HepG2 (cell line): ENCODE measurements at regions not wholly inside any gene's neighbourhood (a gene's known extent, or its start where the extent isn't known, plus 50 kb on each side); places are given as distances from the start of the nearest gene placed in this dataset.

Source experiments
- ATAC-seq: fragments of 200-7000 bp; cut with Tn5 transposase; 3 replicates; pipeline ENCODE4 v1.9.1; 2020; ENCODE audit warnings: mild to moderate bottlenecking, moderate library complexity
- BruUV-seq: library from RNA; stranded (reverse); fragments of 400-500 nt; replicated peaks from 2 replicates; lab custom pipeline; 2021; lab: Mats Ljungman, UMichigan
- CTCF ChIA-PET: fragments of 300-600 bp; formaldehyde crosslinking; extraction: SDS; loops from one replicate; lab custom pipeline; 2021; ENCODE audit warnings: low total read pairs, inconsistent platforms, low intra/inter-chr PET ratio; lab: Yijun Ruan, JAX
- POLR2A ChIA-PET: fragments of 350-600 bp; sonication (Branson Sonifier 250); formaldehyde crosslinking; loops from one replicate; lab custom pipeline; 2020; ENCODE audit warnings: antibody characterized with exemption, inconsistent platforms; lab: Yijun Ruan, JAX
- DNase-seq: peaks from one replicate; pipeline ENCODE4 v3.0.0-alpha.2; 2015; ENCODE audit warnings: low spot score
- FAIRE-seq: peaks from 3 replicates; lab custom pipeline; 2011; peaks lifted over from hg19 to GRCh38; lab: Jason Lieb, UNC
- H2AFZ ChIP-seq: one replicate; pipeline ENCODE4 v1.6.1; 2011; ENCODE audit warnings: low read length, inconsistent platforms
- H3K27ac ChIP-seq: fragments of 300-600 bp; 3 replicates; pipeline ENCODE4 v1.8.0; 2011; ENCODE audit warnings: mixed run types, mild to moderate bottlenecking, mixed read lengths, low read length, inconsistent platforms; ENCODE audit not compliant: insufficient read depth; ENCODE audit errors: extremely low read length
- H3K27me3 ChIP-seq, 2 experiments: fragments of 200-600 bp in 1 of 2; 2 replicates in 1 of 2; 3 replicates in 1 of 2; pipeline versions ENCODE4 v1.6.0 to v1.8.0; 2011; ENCODE audit warnings: low read length in 2 of 2, mild to moderate bottlenecking in 2 of 2, moderate library complexity in 2 of 2, inconsistent platforms in 1 of 2; ENCODE audit not compliant: insufficient read depth in 2 of 2, control insufficient read depth in 1 of 2
- H3K36me3 ChIP-seq, 2 experiments: fragments of 200-600 bp in 1 of 2; replicated peaks in 1 of 2; 2 replicates in 1 of 2; 3 replicates in 1 of 2; pipeline versions ENCODE4 v1.5.1 to v1.8.0; 2011; ENCODE audit warnings: low read length in 2 of 2, inconsistent platforms in 1 of 2; ENCODE audit not compliant: insufficient read depth in 2 of 2, control insufficient read depth in 1 of 2
- H3K4me1 ChIP-seq: 2 replicates; pipeline ENCODE4 v1.5.1; 2012; ENCODE audit warnings: low read length, inconsistent platforms; ENCODE audit not compliant: insufficient read depth
- H3K4me2 ChIP-seq: 2 replicates; pipeline ENCODE4 v1.6.0; 2011; ENCODE audit warnings: low read depth, low read length, inconsistent platforms
- H3K4me3 ChIP-seq, 3 experiments: fragments of 200-600 bp in 1 of 3; sonication (generic), shearing (Covaris generic) in 1 of 3; replicated peaks in 1 of 3; 2 replicates each; pipeline ENCODE4 v1.5.1; 2011 to 2016; ENCODE audit warnings: low read length in 3 of 3, inconsistent platforms in 2 of 3, low read depth in 2 of 3, mild to moderate bottlenecking in 2 of 3, control low read depth in 1 of 3, mixed read lengths in 1 of 3; ENCODE audit not compliant: insufficient read depth in 1 of 3
- H3K79me2 ChIP-seq: one replicate; pipeline ENCODE4 v1.6.1; 2011; ENCODE audit warnings: low read length, inconsistent platforms; ENCODE audit not compliant: insufficient read depth
- H3K9ac ChIP-seq: 2 replicates; pipeline ENCODE4 v1.6.0; 2011; ENCODE audit warnings: mild to moderate bottlenecking, low read depth, low read length, inconsistent platforms; ENCODE audit not compliant: insufficient read depth
- H3K9me3 ChIP-seq: 2 replicates; pipeline ENCODE4 v1.5.1; 2012; ENCODE audit warnings: mild to moderate bottlenecking, low read length
- H4K20me1 ChIP-seq: 2 replicates; pipeline ENCODE4 v1.6.0; 2011; ENCODE audit warnings: inconsistent platforms, mild to moderate bottlenecking, low read length, moderate library complexity; ENCODE audit not compliant: insufficient read depth
- ADNP ChIP-seq: sonication (generic); formaldehyde crosslinking; IDR thresholded peaks from 2 replicates; pipeline ENCODE4 v1.4.0; 2020; ENCODE audit warnings: missing genetic modification reagents
- CREB1 ChIP-seq, 2 experiments: fragments of 450-650 bp in 1 of 2; IDR thresholded peaks; 2 replicates each; pipeline ENCODE4 v1.6.1; 2016 to 2017; ENCODE audit warnings: control low read depth in 1 of 2, mild to moderate bottlenecking in 1 of 2, missing compliant biosample characterization in 1 of 2, missing genetic modification characterization in 1 of 2
- FOXA1 ChIP-seq, 2 experiments: fragments of 450-650 bp in 1 of 2; sonication (generic) in 1 of 2; formaldehyde crosslinking in 1 of 2; IDR thresholded peaks; 2 replicates each; pipeline versions ENCODE4 v1.4.0 to v1.6.1; 2016 to 2020; ENCODE audit warnings: missing genetic modification reagents in 1 of 2
- HOXA3 ChIP-seq: sonication (generic); formaldehyde crosslinking; IDR thresholded peaks from 2 replicates; pipeline ENCODE4 v1.5.0; 2020; ENCODE audit warnings: missing genetic modification reagents
- NCOR1 ChIP-seq: fragments of 200-600 bp; sonication (generic); IDR thresholded peaks from 2 replicates; pipeline ENCODE4 v1.7.0; 2017; ENCODE audit warnings: antibody characterized with exemption, low read length, borderline replicate concordance
- RCOR2 ChIP-seq: IDR thresholded peaks from 2 replicates; pipeline ENCODE4 v1.6.1; 2016; ENCODE audit warnings: missing biosample characterization, missing genetic modification reagents
- ZNF557 ChIP-seq: sonication (generic); formaldehyde crosslinking; IDR thresholded peaks from 2 replicates; pipeline ENCODE4 v1.4.0; 2020; ENCODE audit warnings: missing genetic modification reagents
- WGBS: methylation state at CpG from one replicate; pipeline ENCODE4 v1.1.6; 2017; ENCODE audit warnings: low lambda C conversion rate; 5-methylcytosine and 5-hydroxymethylcytosine counted together
- in situ Hi-C: cut with HindIII; loops from 2 replicates; pipeline ENCODE4 v1.10.0; 2017; ENCODE audit warnings: low pct_unique_long_range_greater_than_20kb; ENCODE audit not compliant: extremely low pct_ligation_motif_present
- intact Hi-C: fragments of 100-400 bp; cut with micrococcal nuclease; formaldehyde crosslinking; loops from one replicate; pipeline ENCODE4 v1.10.0; 2022; ENCODE audit not compliant: unreplicated experiment

GRCh38 chrX:39981946-39982345, 115.8 kb downstream of the BCOR start:
- BruUV-seq: no TSS peak
- no peak for DNase-seq
- H3K4me2 ChIP-seq: no peak overlapping the region
- H3K27ac ChIP-seq: no peak overlapping the region
- no peaks in the 10 kb centered on the region for H4K20me1 ChIP-seq
- H3K79me2 ChIP-seq: no peaks in the 10 kb centered on the region
- no peak for FAIRE-seq
- ChIA-PET CTCF (no interaction called here), POLR2A (no interaction called here)
- in situ Hi-C loops: no loop called here
- H3K9me3 ChIP-seq: no peaks in the 10 kb centered on the region
- no peaks in the 10 kb centered on the region for H3K36me3 ChIP-seq
- intact Hi-C loops: no loop called here
- no CpG with 5 or more reads among the region's 3 CpGs for WGBS
- no peaks in the 10 kb centered on the region for H3K27me3 ChIP-seq
- no peak overlapping the region for H3K4me3 ChIP-seq
- peaks cover 53% of the 10 kb centered on the region for H3K4me1 ChIP-seq
- H2AFZ ChIP-seq: no peak overlapping the region
- TF ChIP-seq ZNF557 (no peak), HOXA3 (CRISPR knock-in tag) (no peak), CREB1 (IDR thresholded peaks at IDR 0.05) (no peak), CREB1 (CRISPR knock-in tag; IDR thresholded peaks at IDR 0.05) (no peak), NCOR1 (no peak)
- no peak overlapping the region for H3K9ac ChIP-seq
- no peak for ATAC-seq

GRCh38 chrX:39982948-39983347, 114.8 kb downstream of the BCOR start:
- FAIRE-seq (no peak), ATAC-seq (no peak), DNase-seq (no peak)
- Histone ChIP-seq H3K79me2 (no peaks in the 10 kb centered on the region), H2AFZ (no peak overlapping the region), H3K9me3 (no peaks in the 10 kb centered on the region), H3K4me2 (no peak overlapping the region), H3K27ac (no peak overlapping the region), H3K4me3 (no peak overlapping the region), H3K36me3 (no peaks in the 10 kb centered on the region), H3K9ac (no peak overlapping the region), H4K20me1 (no peaks in the 10 kb centered on the region), H3K4me1 (peaks cover 51% of the 10 kb centered on the region), H3K27me3 (no peaks in the 10 kb centered on the region)
- in situ Hi-C loops: no loop called here
- intact Hi-C loops: no loop called here
- WGBS: no CpG with 5 or more reads among the region's 3 CpGs
- CTCF ChIA-PET: no interaction called here
- no TSS peak for BruUV-seq
- TF ChIP-seq RCOR2 (CRISPR knock-in tag) (no peak), FOXA1 (IDR thresholded peaks at IDR 0.05) (no peak), FOXA1 (CRISPR knock-in tag; IDR thresholded peaks at IDR 0.05) (0 out of 2 replicates have a peak, but pooled peaks have one; percentile 28), ADNP (CRISPR knock-in tag) (no peak)
- POLR2A ChIA-PET: interaction anchor here (0.6 to 1.0 kb wide), 2 partner anchors 31 to 32 kb away, joined by 3 to 5 read pairs; no protein-coding TSS in a partner anchor
